H1 (cell line): ENCODE measurements at regions not wholly inside any gene's neighbourhood (a gene's known extent, or its start where the extent isn't known, plus 50 kb on each side); places are given as distances from the start of the nearest gene placed in this dataset.

Experiments
- BACH1 ChIP-seq: IDR thresholded peaks from 2 replicates; pipeline ENCODE4 v1.6.1; 2012; ENCODE audit warnings: low read length, improper control_type of control experiment
- BRCA1 ChIP-seq: IDR thresholded peaks from 2 replicates; pipeline ENCODE4 v1.6.1; 2012; ENCODE audit warnings: low read depth, low read length, improper control_type of control experiment
- EZH2 ChIP-seq: fragments of 200-600 bp; sonication (generic); IDR thresholded peaks from 2 replicates; pipeline ENCODE4 v1.7.1; 2012; ENCODE audit warnings: low read depth, mild to moderate bottlenecking, moderate library complexity, low read length, inconsistent platforms; ENCODE audit not compliant: severe bottlenecking
- HDAC6 ChIP-seq: IDR thresholded peaks from one replicate; pipeline ENCODE4 v1.7.1; 2012; ENCODE audit warnings: low read depth, mild to moderate bottlenecking, inconsistent platforms, low read length, moderate library complexity
- POLR2A ChIP-seq, 2 experiments: IDR thresholded peaks; 1 replicate in 1 of 2; 2 replicates in 1 of 2; pipeline ENCODE4 v1.6.1; 2011; ENCODE audit warnings: low read depth in 2 of 2, low read length in 2 of 2, mild to moderate bottlenecking in 2 of 2; ENCODE audit errors: control extremely low read depth in 1 of 2
- RXRA ChIP-seq: IDR thresholded peaks from 2 replicates; pipeline ENCODE4 v1.6.1; 2011; ENCODE audit warnings: low read depth, mild to moderate bottlenecking, low read length, moderate library complexity; ENCODE audit not compliant: insufficient read depth
- TF ChIP-seq, protein P1 (sequence below): fragments of 300-600 bp; sonication (generic); IDR thresholded peaks from 2 replicates; pipeline ENCODE4 v1.7.1; 2012; ENCODE audit warnings: low read length, moderate library complexity, mild to moderate bottlenecking, inconsistent platforms; ENCODE audit not compliant: insufficient replicate concordance

DNA sequence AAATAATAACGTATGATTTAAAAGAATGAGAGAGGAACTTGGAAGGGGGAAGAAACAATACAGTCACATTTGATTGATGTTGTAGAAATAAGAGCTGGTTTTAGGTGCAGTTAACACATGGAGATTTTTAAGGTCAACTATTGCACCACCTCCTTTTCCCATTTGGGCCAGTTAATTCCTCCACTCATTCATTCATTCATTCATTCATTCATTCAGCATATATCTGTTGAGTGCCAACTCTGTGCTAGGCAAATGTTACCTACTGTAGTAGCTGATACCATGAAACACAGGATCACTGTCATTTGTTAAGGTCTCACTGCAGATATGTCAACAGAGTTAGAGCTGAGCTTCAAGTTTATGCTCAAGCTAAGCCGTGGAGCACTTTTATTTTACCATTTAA lies 115.7 kb upstream of the ARID2 start (continued):
- TF ChIP-seq, protein P1, sequence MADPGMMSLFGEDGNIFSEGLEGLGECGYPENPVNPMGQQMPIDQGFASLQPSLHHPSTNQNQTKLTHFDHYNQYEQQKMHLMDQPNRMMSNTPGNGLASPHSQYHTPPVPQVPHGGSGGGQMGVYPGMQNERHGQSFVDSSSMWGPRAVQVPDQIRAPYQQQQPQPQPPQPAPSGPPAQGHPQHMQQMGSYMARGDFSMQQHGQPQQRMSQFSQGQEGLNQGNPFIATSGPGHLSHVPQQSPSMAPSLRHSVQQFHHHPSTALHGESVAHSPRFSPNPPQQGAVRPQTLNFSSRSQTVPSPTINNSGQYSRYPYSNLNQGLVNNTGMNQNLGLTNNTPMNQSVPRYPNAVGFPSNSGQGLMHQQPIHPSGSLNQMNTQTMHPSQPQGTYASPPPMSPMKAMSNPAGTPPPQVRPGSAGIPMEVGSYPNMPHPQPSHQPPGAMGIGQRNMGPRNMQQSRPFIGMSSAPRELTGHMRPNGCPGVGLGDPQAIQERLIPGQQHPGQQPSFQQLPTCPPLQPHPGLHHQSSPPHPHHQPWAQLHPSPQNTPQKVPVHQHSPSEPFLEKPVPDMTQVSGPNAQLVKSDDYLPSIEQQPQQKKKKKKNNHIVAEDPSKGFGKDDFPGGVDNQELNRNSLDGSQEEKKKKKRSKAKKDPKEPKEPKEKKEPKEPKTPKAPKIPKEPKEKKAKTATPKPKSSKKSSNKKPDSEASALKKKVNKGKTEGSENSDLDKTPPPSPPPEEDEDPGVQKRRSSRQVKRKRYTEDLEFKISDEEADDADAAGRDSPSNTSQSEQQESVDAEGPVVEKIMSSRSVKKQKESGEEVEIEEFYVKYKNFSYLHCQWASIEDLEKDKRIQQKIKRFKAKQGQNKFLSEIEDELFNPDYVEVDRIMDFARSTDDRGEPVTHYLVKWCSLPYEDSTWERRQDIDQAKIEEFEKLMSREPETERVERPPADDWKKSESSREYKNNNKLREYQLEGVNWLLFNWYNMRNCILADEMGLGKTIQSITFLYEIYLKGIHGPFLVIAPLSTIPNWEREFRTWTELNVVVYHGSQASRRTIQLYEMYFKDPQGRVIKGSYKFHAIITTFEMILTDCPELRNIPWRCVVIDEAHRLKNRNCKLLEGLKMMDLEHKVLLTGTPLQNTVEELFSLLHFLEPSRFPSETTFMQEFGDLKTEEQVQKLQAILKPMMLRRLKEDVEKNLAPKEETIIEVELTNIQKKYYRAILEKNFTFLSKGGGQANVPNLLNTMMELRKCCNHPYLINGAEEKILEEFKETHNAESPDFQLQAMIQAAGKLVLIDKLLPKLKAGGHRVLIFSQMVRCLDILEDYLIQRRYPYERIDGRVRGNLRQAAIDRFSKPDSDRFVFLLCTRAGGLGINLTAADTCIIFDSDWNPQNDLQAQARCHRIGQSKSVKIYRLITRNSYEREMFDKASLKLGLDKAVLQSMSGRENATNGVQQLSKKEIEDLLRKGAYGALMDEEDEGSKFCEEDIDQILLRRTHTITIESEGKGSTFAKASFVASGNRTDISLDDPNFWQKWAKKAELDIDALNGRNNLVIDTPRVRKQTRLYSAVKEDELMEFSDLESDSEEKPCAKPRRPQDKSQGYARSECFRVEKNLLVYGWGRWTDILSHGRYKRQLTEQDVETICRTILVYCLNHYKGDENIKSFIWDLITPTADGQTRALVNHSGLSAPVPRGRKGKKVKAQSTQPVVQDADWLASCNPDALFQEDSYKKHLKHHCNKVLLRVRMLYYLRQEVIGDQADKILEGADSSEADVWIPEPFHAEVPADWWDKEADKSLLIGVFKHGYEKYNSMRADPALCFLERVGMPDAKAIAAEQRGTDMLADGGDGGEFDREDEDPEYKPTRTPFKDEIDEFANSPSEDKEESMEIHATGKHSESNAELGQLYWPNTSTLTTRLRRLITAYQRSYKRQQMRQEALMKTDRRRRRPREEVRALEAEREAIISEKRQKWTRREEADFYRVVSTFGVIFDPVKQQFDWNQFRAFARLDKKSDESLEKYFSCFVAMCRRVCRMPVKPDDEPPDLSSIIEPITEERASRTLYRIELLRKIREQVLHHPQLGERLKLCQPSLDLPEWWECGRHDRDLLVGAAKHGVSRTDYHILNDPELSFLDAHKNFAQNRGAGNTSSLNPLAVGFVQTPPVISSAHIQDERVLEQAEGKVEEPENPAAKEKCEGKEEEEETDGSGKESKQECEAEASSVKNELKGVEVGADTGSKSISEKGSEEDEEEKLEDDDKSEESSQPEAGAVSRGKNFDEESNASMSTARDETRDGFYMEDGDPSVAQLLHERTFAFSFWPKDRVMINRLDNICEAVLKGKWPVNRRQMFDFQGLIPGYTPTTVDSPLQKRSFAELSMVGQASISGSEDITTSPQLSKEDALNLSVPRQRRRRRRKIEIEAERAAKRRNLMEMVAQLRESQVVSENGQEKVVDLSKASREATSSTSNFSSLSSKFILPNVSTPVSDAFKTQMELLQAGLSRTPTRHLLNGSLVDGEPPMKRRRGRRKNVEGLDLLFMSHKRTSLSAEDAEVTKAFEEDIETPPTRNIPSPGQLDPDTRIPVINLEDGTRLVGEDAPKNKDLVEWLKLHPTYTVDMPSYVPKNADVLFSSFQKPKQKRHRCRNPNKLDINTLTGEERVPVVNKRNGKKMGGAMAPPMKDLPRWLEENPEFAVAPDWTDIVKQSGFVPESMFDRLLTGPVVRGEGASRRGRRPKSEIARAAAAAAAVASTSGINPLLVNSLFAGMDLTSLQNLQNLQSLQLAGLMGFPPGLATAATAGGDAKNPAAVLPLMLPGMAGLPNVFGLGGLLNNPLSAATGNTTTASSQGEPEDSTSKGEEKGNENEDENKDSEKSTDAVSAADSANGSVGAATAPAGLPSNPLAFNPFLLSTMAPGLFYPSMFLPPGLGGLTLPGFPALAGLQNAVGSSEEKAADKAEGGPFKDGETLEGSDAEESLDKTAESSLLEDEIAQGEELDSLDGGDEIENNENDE: no peak
- TF ChIP-seq RXRA: no peak
- TF ChIP-seq POLR2A (IDR thresholded peaks at IDR 0.05; ENCODE audit: control extremely low read depth in 1 of 2, low read depth in 2 of 2, low read length in 2 of 2): no peak
- no peak for TF ChIP-seq BRCA1
- TF ChIP-seq HDAC6: no peak
- no peak for TF ChIP-seq EZH2
- TF ChIP-seq BACH1: no peak
